ENCODE measurements at regions not wholly inside any gene's neighbourhood (a gene's known extent, or its start where the extent isn't known, plus 50 kb on each side); places are given as distances from the start of the nearest gene placed in this dataset.
"Not testable (repeated sequence)": the region's sequence is repeated elsewhere in the genome, so short reads cannot be mapped to it uniquely, and the experiment has no call there.

- no peak for DNase-seq (ENCODE audit: low read depth in 1 of 2, low spot score in 1 of 2)
Observed at GRCh38 chr17:34474706-34475105, 104.7 kb upstream of the TMEM132E start.

- DNase-seq (ENCODE audit: low read depth in 1 of 2, low spot score in 1 of 2), result no peak
Observed at GRCh38 chr17:34472363-34472762, 107.0 kb upstream of the TMEM132E start.

GRCh38 chr17:34471278-34471677 is 108.1 kb upstream of the TMEM132E start:
- DNase-seq (ENCODE audit: low read depth in 1 of 2, low spot score in 1 of 2), result not testable (repeated sequence)

- no peak for DNase-seq (ENCODE audit: low read depth in 1 of 2, low spot score in 1 of 2)
Observed at GRCh38 chr17:34465789-34466188, 102.8 kb upstream of the CCL1 start.

- no peak for DNase-seq (ENCODE audit: low read depth in 1 of 2, low spot score in 1 of 2)
Observed at GRCh38 chr17:34464812-34465211, 101.8 kb upstream of the CCL1 start.

GRCh38 chr17:34458266-34458665 is 95.2 kb upstream of the CCL1 start:
- no peak for DNase-seq (ENCODE audit: low read depth in 1 of 2, low spot score in 1 of 2)

GRCh38 chr17:34456121-34456520 is 93.1 kb upstream of the CCL1 start:
- no peak for DNase-seq (ENCODE audit: low read depth in 1 of 2, low spot score in 1 of 2)

GRCh38 chr17:34452769-34453168 is 89.7 kb upstream of the CCL1 start:
- DNase-seq (ENCODE audit: low read depth in 1 of 2, low spot score in 1 of 2), result no peak

GRCh38 chr17:34451313-34451712 is 88.3 kb upstream of the CCL1 start:
- DNase-seq (ENCODE audit: low read depth in 1 of 2, low spot score in 1 of 2), result no peak

GRCh38 chr17:34447406-34447805 is 84.4 kb upstream of the CCL1 start:
- DNase-seq (ENCODE audit: low read depth in 1 of 2, low spot score in 1 of 2), result no peak

- no peak for DNase-seq (ENCODE audit: low read depth in 1 of 2, low spot score in 1 of 2)
Observed at GRCh38 chr17:34445101-34445500, 82.1 kb upstream of the CCL1 start.

- DNase-seq (ENCODE audit: low read depth in 1 of 2, low spot score in 1 of 2), result no peak
Observed at GRCh38 chr17:34443619-34444469, 80.8 kb upstream of the CCL1 start.

- DNase-seq (ENCODE audit: low read depth in 1 of 2, low spot score in 1 of 2), result no peak
Observed at GRCh38 chr17:34442387-34443111, 79.5 kb upstream of the CCL1 start.

- DNase-seq (ENCODE audit: low read depth in 1 of 2, low spot score in 1 of 2), result no peak
Observed at GRCh38 chr17:34437188-34437587, 74.2 kb upstream of the CCL1 start.

- no peak for DNase-seq (ENCODE audit: low read depth in 1 of 2, low spot score in 1 of 2)
Observed at GRCh38 chr17:34436607-34437006, 73.6 kb upstream of the CCL1 start.

- no peak for DNase-seq (ENCODE audit: low read depth in 1 of 2, low spot score in 1 of 2)
Observed at GRCh38 chr17:34435182-34435928, 72.3 kb upstream of the CCL1 start.

GRCh38 chr17:34434052-34434451 is 71.0 kb upstream of the CCL1 start:
- no peak for DNase-seq (ENCODE audit: low read depth in 1 of 2, low spot score in 1 of 2)

- no peak for DNase-seq (ENCODE audit: low read depth in 1 of 2, low spot score in 1 of 2)
Observed at GRCh38 chr17:34424814-34425491, 61.9 kb upstream of the CCL1 start.

- DNase-seq (ENCODE audit: low read depth in 1 of 2, low spot score in 1 of 2), result no peak
Observed at GRCh38 chr17:34423978-34424813, 61.2 kb upstream of the CCL1 start.

GRCh38 chr17:34423315-34423714 is 60.3 kb upstream of the CCL1 start:
- not testable (repeated sequence) for DNase-seq (ENCODE audit: low read depth in 1 of 2, low spot score in 1 of 2)

All from activated T-helper 1 cell treated with anti-CD3 and anti-CD28 coated beads, Interleukin-2, amount 50 U/mL, for 16 hours (primary cell).